ENCODE measurements at regions not wholly inside any gene's neighbourhood (a gene's known extent, or its start where the extent isn't known, plus 50 kb on each side); places are given as distances from the start of the nearest gene placed in this dataset.

- intact Hi-C loops (cut with DNase I; ENCODE audit: low total_unique reads) = no loop called here
- no peaks in the 10 kb centered on the region for H3K36me3 ChIP-seq
- TF ChIP-seq CTCF (IDR thresholded peaks at IDR 0.05 in 4 of 5, conservative IDR thresholded peaks at IDR 0.05 in 1 of 5) (no peak), POLR2A (IDR thresholded peaks at IDR 0.05) (no peak)
- no peaks in the 10 kb centered on the region for H3K27me3 ChIP-seq
- DNase-seq (no peak), ATAC-seq (no peak)
- no peaks in the 10 kb centered on the region for H3K4me1 ChIP-seq
- in situ Hi-C loops (cut with MboI; ENCODE audit: low sequenced_read_pairs in 4 of 4) = no loop called here
- no peak overlapping the region for H3K4me3 ChIP-seq
- no peaks in the 10 kb centered on the region for H3K9me3 ChIP-seq
- H3K27ac ChIP-seq = no peak overlapping the region
Observed at GRCh38 chr15:57897870-57898269, 167.6 kb downstream of the ALDH1A2 start.

GRCh38 chr15:57902155-57902554 lies 163.4 kb downstream of the ALDH1A2 start:
- Histone ChIP-seq H3K9me3 (no peaks in the 10 kb centered on the region), H3K27me3 (no peaks in the 10 kb centered on the region), H3K27ac (no peak overlapping the region), H3K4me3 (no peak overlapping the region), H3K4me1 (no peaks in the 10 kb centered on the region), H3K36me3 (no peaks in the 10 kb centered on the region)
- intact Hi-C loops (cut with DNase I; ENCODE audit: low total_unique reads) (no loop called here), in situ Hi-C loops (cut with MboI; ENCODE audit: low sequenced_read_pairs in 4 of 4) (no loop called here)
- no peak for TF ChIP-seq CTCF (IDR thresholded peaks at IDR 0.05 in 4 of 5, conservative IDR thresholded peaks at IDR 0.05 in 1 of 5)
- TF ChIP-seq POLR2A (IDR thresholded peaks at IDR 0.05) = no peak
- DNase-seq (no peak), ATAC-seq (no peak)

Measured in gastrocnemius medialis (tissue), 4 donors.